ENCODE measurements at regions not wholly inside any gene's neighbourhood (a gene's known extent, or its start where the extent isn't known, plus 50 kb on each side); places are given as distances from the start of the nearest gene placed in this dataset.
"Not testable (repeated sequence)": the region's sequence is repeated elsewhere in the genome, so short reads cannot be mapped to it uniquely, and the experiment has no call there.

GRCh38 chr12:108424816-108425215 is 85.7 kb upstream of the CMKLR1 start:
- Histone ChIP-seq H3K27me3 (no peaks in the 10 kb centered on the region), H3K36me3 (no peaks in the 10 kb centered on the region), H3K4me3 (no peak overlapping the region), H3K4me1 (no peaks in the 10 kb centered on the region), H3K27ac (no peak overlapping the region), H3K9me3 (no peaks in the 10 kb centered on the region)
- no peak for DNase-seq (ENCODE audit: low spot score in 2 of 2)
- no peak for TF ChIP-seq EP300 (IDR thresholded peaks at IDR 0.05)
- no peak for TF ChIP-seq POLR2A (IDR thresholded peaks at IDR 0.05)
- TF ChIP-seq CTCF (IDR thresholded peaks at IDR 0.05), result no peak
- WGBS, 2 donors, result 87% methylated on average over 3 of the region's 3 CpGs

- Histone ChIP-seq H3K9me3 (no peaks in the 10 kb centered on the region), H3K36me3 (no peaks in the 10 kb centered on the region), H3K4me1 (no peaks in the 10 kb centered on the region), H3K27ac (no peak overlapping the region), H3K27me3 (no peaks in the 10 kb centered on the region), H3K4me3 (no peak overlapping the region)
- 66 to 76% methylated on average over 4 of the region's 4 CpGs for WGBS, 2 donors
- TF ChIP-seq POLR2A (IDR thresholded peaks at IDR 0.05) (no peak), EP300 (IDR thresholded peaks at IDR 0.05) (no peak), CTCF (IDR thresholded peaks at IDR 0.05) (no peak)
- DNase-seq (ENCODE audit: low spot score in 2 of 2), result no peak
These were observed 84.9 kb upstream of the CMKLR1 start for GRCh38 chr12:108424026-108424425.

GRCh38 chr12:108423486-108423885 is 84.4 kb upstream of the CMKLR1 start:
- Histone ChIP-seq H3K27me3 (no peaks in the 10 kb centered on the region), H3K36me3 (no peaks in the 10 kb centered on the region), H3K4me1 (no peaks in the 10 kb centered on the region), H3K27ac (no peak overlapping the region), H3K9me3 (no peaks in the 10 kb centered on the region), H3K4me3 (no peak overlapping the region)
- no peak for DNase-seq (ENCODE audit: low spot score in 2 of 2)
- 78 to 88% methylated on average over 4 of the region's 4 CpGs for WGBS, 2 donors
- no peak for TF ChIP-seq EP300 (IDR thresholded peaks at IDR 0.05)
- TF ChIP-seq POLR2A (IDR thresholded peaks at IDR 0.05), result no peak
- no peak for TF ChIP-seq CTCF (IDR thresholded peaks at IDR 0.05)

- H3K4me3 ChIP-seq; DNase-seq (ENCODE audit: low spot score in 2 of 2); H3K27ac ChIP-seq; H3K9me3 ChIP-seq; H3K27me3 ChIP-seq; H3K4me1 ChIP-seq; H3K36me3 ChIP-seq: not testable (repeated sequence)
- 63 to 72% methylated on average over 2 to 4 of the region's 4 CpGs for WGBS, 2 donors
These were observed 82.0 kb upstream of the CMKLR1 start for GRCh38 chr12:108421082-108421481.

GRCh38 chr12:108420421-108420820 is 81.3 kb upstream of the CMKLR1 start:
- DNase-seq (ENCODE audit: low spot score in 2 of 2); H3K27ac ChIP-seq; H3K36me3 ChIP-seq; H3K4me1 ChIP-seq; H3K27me3 ChIP-seq; H3K9me3 ChIP-seq; H3K4me3 ChIP-seq: not testable (repeated sequence)
- WGBS, 2 donors, result 90 to 97% methylated on average over 8 to 17 of the region's 20 CpGs

- TF ChIP-seq EP300 (IDR thresholded peaks at IDR 0.05), result no peak
- TF ChIP-seq POLR2A (IDR thresholded peaks at IDR 0.05), result no peak
- no peak for TF ChIP-seq CTCF (IDR thresholded peaks at IDR 0.05)
- no peak for DNase-seq (ENCODE audit: low spot score in 2 of 2)
- no peaks in the 10 kb centered on the region for H3K36me3 ChIP-seq
- no peaks in the 10 kb centered on the region for H3K9me3 ChIP-seq
- H3K4me3 ChIP-seq, result no peak overlapping the region
- WGBS, 2 donors, result 80% methylated on average over 2 of the region's 2 CpGs
- no peaks in the 10 kb centered on the region for H3K27me3 ChIP-seq
- no peaks in the 10 kb centered on the region for H3K4me1 ChIP-seq
- no peak overlapping the region for H3K27ac ChIP-seq
These were observed 80.8 kb upstream of the CMKLR1 start for GRCh38 chr12:108419949-108420348.
